Stomach (tissue), 8 donors: ENCODE measurements at regions not wholly inside any gene's neighbourhood (a gene's known extent, or its start where the extent isn't known, plus 50 kb on each side); places are given as distances from the start of the nearest gene placed in this dataset.

Experiments used
- DNase-seq, 2 donors: peaks; one replicate each; pipeline versions ENCODE4 v3.0.0 to v3.0.0-alpha.2; 2013 to 2019
- H3K27ac ChIP-seq, 5 donors: fragments of 200-600 bp in 4 of 5; sonication (generic) in 4 of 5; one replicate each; pipeline ENCODE4 v1.5.1; 2013 to 2019; ENCODE audit warnings: mild to moderate bottlenecking in 1 of 5, moderate library complexity in 1 of 5
- H3K27me3 ChIP-seq, 3 donors: fragments of 200-600 bp; sonication (generic); one replicate each; pipeline ENCODE4 v1.5.1; 2017 to 2019; ENCODE audit warnings: mixed run types in 1 of 3
- H3K36me3 ChIP-seq, 4 donors: fragments of 200-600 bp; sonication (generic); 1 replicate in 3 of 4; 2 replicates in 1 of 4; pipeline ENCODE4 v1.5.1; 2016 to 2019
- H3K4me1 ChIP-seq, 4 donors: fragments of 200-600 bp; sonication (generic); one replicate each; pipeline ENCODE4 v1.5.1; 2016 to 2019
- H3K4me3 ChIP-seq, 4 donors: fragments of 200-600 bp; sonication (generic) in 3 of 4; one replicate each; pipeline ENCODE4 v1.5.1; 2016 to 2019; ENCODE audit warnings: mild to moderate bottlenecking in 1 of 4
- H3K9me3 ChIP-seq, 4 donors: fragments of 200-600 bp; sonication (generic); one replicate each; pipeline ENCODE4 v1.5.1; 2016 to 2019
- CTCF ChIP-seq, 7 experiments: fragments of 450-650 bp in 4 of 7; fragments of 200-600 bp in 3 of 7; sonication (generic) in 3 of 7; IDR thresholded peaks; one replicate each; pipeline ENCODE4 v1.5.1; 2016 to 2019; ENCODE audit warnings: antibody characterized with exemption in 7 of 7, control low read depth in 2 of 7, mild to moderate bottlenecking in 1 of 7
- EP300 ChIP-seq: sonication (generic); formaldehyde crosslinking; IDR thresholded peaks from one replicate; pipeline ENCODE4 v1.6.1; 2017; ENCODE audit warnings: antibody characterized with exemption
- POLR2A ChIP-seq, 4 donors: fragments of 450-650 bp; IDR thresholded peaks; one replicate each; pipeline ENCODE4 v1.6.1; 2016; ENCODE audit warnings: antibody characterized with exemption in 4 of 4, control low read depth in 2 of 4, mild to moderate bottlenecking in 1 of 4, moderate library complexity in 1 of 4
- POLR2AphosphoS5 ChIP-seq, 3 donors: sonication (generic); formaldehyde crosslinking; IDR thresholded peaks; one replicate each; pipeline ENCODE4 v1.6.1; 2016; ENCODE audit warnings: antibody characterized with exemption in 3 of 3
- WGBS, 5 donors: extraction: QIAGEN DNeasy Blood & Tissue Kit in 3 of 5; methylation state at CpG; one replicate each; pipeline versions ENCODE4 v1.1.5 to v1.1.7; 2013 to 2018; 5-methylcytosine and 5-hydroxymethylcytosine counted together
- intact Hi-C: fragments of 100-400 bp; cut with DNase I; formaldehyde crosslinking; loops from one replicate; pipeline ENCODE4 v1.15.1; 2023; ENCODE audit warnings: low total_unique reads
- donor health status: healthy with polysubstance abuse.
- donor health status: Bipolar disorder and iron deficiency.
- donor health status: healthy.

GRCh38 chr10:85535926-85536325 lies 830.7 kb downstream of the GRID1 start:
- H3K9me3 ChIP-seq: no peaks in the 10 kb centered on the region
- no peaks in the 10 kb centered on the region for H3K36me3 ChIP-seq
- TF ChIP-seq POLR2AphosphoS5 (IDR thresholded peaks at IDR 0.05): no peak
- TF ChIP-seq EP300: no peak
- TF ChIP-seq CTCF (IDR thresholded peaks at IDR 0.05): no peak
- no peak for TF ChIP-seq POLR2A (IDR thresholded peaks at IDR 0.05)
- H3K27ac ChIP-seq: no peak overlapping the region
- no peak overlapping the region for H3K4me3 ChIP-seq
- DNase-seq: no peak
- H3K27me3 ChIP-seq: no peaks in the 10 kb centered on the region
- H3K4me1 ChIP-seq: no peaks in the 10 kb centered on the region
- intact Hi-C loops: no loop called here

GRCh38 chr10:85537561-85537960 lies 829.0 kb downstream of the GRID1 start:
- no peak overlapping the region for H3K4me3 ChIP-seq
- no peak overlapping the region for H3K27ac ChIP-seq
- intact Hi-C loops: no loop called here
- H3K27me3 ChIP-seq: no peaks in the 10 kb centered on the region
- H3K36me3 ChIP-seq: no peaks in the 10 kb centered on the region
- no peaks in the 10 kb centered on the region for H3K4me1 ChIP-seq
- no peak for DNase-seq
- no peaks in the 10 kb centered on the region for H3K9me3 ChIP-seq
- TF ChIP-seq POLR2A (IDR thresholded peaks at IDR 0.05): no peak

GRCh38 chr10:85538601-85539000 lies 828.0 kb downstream of the GRID1 start:
- H3K27me3 ChIP-seq: no peaks in the 10 kb centered on the region
- H3K9me3 ChIP-seq: no peaks in the 10 kb centered on the region
- no peak overlapping the region for H3K27ac ChIP-seq
- TF ChIP-seq POLR2A (IDR thresholded peaks at IDR 0.05): no peak
- TF ChIP-seq EP300: no peak
- no peak for TF ChIP-seq CTCF (IDR thresholded peaks at IDR 0.05)
- no peak for TF ChIP-seq POLR2AphosphoS5 (IDR thresholded peaks at IDR 0.05)
- WGBS, 5 donors: 39 to 49% (median 41%) methylated on average over 3 of the region's 3 CpGs
- no peak overlapping the region for H3K4me3 ChIP-seq
- H3K36me3 ChIP-seq: no peaks in the 10 kb centered on the region
- H3K4me1 ChIP-seq: no peaks in the 10 kb centered on the region
- no peak for DNase-seq
- intact Hi-C loops: no loop called here

- WGBS, 5 donors: 46 to 53% (median 52%) methylated on average over 6 of the region's 6 CpGs
- Histone ChIP-seq H3K27me3 (no peaks in the 10 kb centered on the region), H3K4me3 (no peak overlapping the region), H3K4me1 (no peaks in the 10 kb centered on the region), H3K36me3 (no peaks in the 10 kb centered on the region), H3K9me3 (no peaks in the 10 kb centered on the region), H3K27ac (no peak overlapping the region)
- intact Hi-C loops: loop anchor here (10.0 kb wide), 1 partner anchor 833 kb away; no protein-coding TSS in a partner anchor
- TF ChIP-seq EP300 (no peak), POLR2AphosphoS5 (IDR thresholded peaks at IDR 0.05) (no peak), CTCF (IDR thresholded peaks at IDR 0.05) (no peak), POLR2A (IDR thresholded peaks at IDR 0.05) (no peak)
- DNase-seq: no peak
Observed at GRCh38 chr10:85542152-85542551, 824.4 kb downstream of the GRID1 start.

- Histone ChIP-seq H3K9me3 (no peaks in the 10 kb centered on the region), H3K27me3 (no peaks in the 10 kb centered on the region), H3K27ac (no peak overlapping the region), H3K4me1 (no peaks in the 10 kb centered on the region), H3K4me3 (no peak overlapping the region), H3K36me3 (no peaks in the 10 kb centered on the region)
- no peak for DNase-seq
- 53 to 69% (median 61%) methylated on average over 6 of the region's 6 CpGs for WGBS, 5 donors
- intact Hi-C loops: loop anchor here (10.0 kb wide), 1 partner anchor 832 kb away; no protein-coding TSS in a partner anchor
- TF ChIP-seq POLR2A (IDR thresholded peaks at IDR 0.05) (no peak), POLR2AphosphoS5 (IDR thresholded peaks at IDR 0.05) (no peak), EP300 (no peak), CTCF (IDR thresholded peaks at IDR 0.05) (no peak)
Observed at GRCh38 chr10:85542936-85543730, 823.5 kb downstream of the GRID1 start.
